ENCODE measurements at regions not wholly inside any gene's neighbourhood (a gene's known extent, or its start where the extent isn't known, plus 50 kb on each side); places are given as distances from the start of the nearest gene placed in this dataset.

DNA sequence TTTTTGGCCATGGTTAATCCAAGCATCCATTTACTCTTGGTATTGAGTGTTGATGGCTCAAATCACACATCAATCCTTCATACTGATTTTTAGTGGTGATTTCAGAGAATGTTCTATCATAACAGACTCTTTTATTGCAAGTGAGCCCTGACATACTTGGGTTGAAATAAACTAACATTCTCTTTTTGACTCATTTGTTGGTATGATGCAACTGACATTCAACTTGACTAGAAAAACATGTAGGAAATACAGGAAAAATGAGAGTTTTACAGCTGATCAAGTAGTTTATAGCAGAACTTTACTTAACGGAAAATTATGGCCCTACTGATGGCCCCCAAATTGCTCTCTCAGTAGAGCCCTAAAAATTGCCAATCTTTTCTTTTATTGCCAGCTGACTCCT lies 173.9 kb upstream of the CD96 start:
- H3K9me3 Mint-ChIP-seq = peaks cover 30% of the 10 kb centered on the region
- no peak overlapping the region for H3K27ac Mint-ChIP-seq
- no peak for DNase-seq
- peaks cover 7% of the 10 kb centered on the region for H3K36me3 Mint-ChIP-seq (ENCODE audit: low read depth)
- no peak overlapping the region for H3K9ac ChIP-seq (ENCODE audit: extremely low read depth, low read length, poor library complexity, severe bottlenecking)
- no peaks in the 10 kb centered on the region for H3K36me3 ChIP-seq (ENCODE audit: control insufficient read depth, insufficient read depth, low read length)
- WGBS, 2 experiments (ENCODE audit: insufficient coverage in 1 of 2, insufficient read length in 1 of 2) = 86 to 100% methylated on average over 1 of the region's 1 CpG
- H3K27ac ChIP-seq (ENCODE audit: low read depth, low read length) = no peak overlapping the region
- TF ChIP-seq, protein P1, sequence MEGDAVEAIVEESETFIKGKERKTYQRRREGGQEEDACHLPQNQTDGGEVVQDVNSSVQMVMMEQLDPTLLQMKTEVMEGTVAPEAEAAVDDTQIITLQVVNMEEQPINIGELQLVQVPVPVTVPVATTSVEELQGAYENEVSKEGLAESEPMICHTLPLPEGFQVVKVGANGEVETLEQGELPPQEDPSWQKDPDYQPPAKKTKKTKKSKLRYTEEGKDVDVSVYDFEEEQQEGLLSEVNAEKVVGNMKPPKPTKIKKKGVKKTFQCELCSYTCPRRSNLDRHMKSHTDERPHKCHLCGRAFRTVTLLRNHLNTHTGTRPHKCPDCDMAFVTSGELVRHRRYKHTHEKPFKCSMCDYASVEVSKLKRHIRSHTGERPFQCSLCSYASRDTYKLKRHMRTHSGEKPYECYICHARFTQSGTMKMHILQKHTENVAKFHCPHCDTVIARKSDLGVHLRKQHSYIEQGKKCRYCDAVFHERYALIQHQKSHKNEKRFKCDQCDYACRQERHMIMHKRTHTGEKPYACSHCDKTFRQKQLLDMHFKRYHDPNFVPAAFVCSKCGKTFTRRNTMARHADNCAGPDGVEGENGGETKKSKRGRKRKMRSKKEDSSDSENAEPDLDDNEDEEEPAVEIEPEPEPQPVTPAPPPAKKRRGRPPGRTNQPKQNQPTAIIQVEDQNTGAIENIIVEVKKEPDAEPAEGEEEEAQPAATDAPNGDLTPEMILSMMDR (conservative IDR thresholded peaks at IDR 0.05) = no peak
- H3K27me3 ChIP-seq (ENCODE audit: control insufficient read depth, insufficient read depth, low read length, poor library complexity, severe bottlenecking) = no peaks in the 10 kb centered on the region
- peaks cover 27% of the 10 kb centered on the region for H3K9me3 ChIP-seq (ENCODE audit: control insufficient read depth, low read length)
- H3K4me3 Mint-ChIP-seq = no peak overlapping the region
- H3K4me1 Mint-ChIP-seq = no peaks in the 10 kb centered on the region
- no peaks in the 10 kb centered on the region for H3K4me1 ChIP-seq (ENCODE audit: control insufficient read depth, insufficient read depth, low read length)
- H3K4me3 ChIP-seq (ENCODE audit: low read length) = no peak overlapping the region
- peaks cover 6% of the 10 kb centered on the region for H3K27me3 Mint-ChIP-seq (ENCODE audit: insufficient read depth)

DNA sequence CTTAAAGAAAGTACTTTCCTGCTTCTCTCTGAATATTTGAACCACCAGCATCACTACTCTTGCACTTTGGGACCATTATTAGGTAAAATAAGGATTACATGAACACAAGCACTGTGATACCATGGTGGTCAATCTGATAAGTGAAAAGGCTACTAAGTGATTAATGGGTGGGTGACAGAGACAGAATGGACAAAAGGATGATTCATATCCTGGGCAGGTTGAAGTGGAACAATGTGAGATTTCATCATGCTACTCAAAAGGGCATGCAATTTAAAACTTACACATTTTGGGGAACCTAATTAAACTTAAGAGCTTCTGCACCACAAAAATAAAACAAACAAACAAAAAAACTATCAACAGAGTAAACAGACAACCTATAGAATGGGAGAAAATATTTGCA lies 172.0 kb upstream of the CD96 start:
- H3K9me3 Mint-ChIP-seq = peaks cover 47% of the 10 kb centered on the region
- H3K27me3 Mint-ChIP-seq (ENCODE audit: insufficient read depth) = peaks cover 11% of the 10 kb centered on the region
- H3K36me3 Mint-ChIP-seq (ENCODE audit: low read depth) = peaks cover 15% of the 10 kb centered on the region
- TF ChIP-seq, protein P1 (conservative IDR thresholded peaks at IDR 0.05) = no peak
- no peak for DNase-seq
- no peak overlapping the region for H3K27ac Mint-ChIP-seq
- H3K4me1 ChIP-seq (ENCODE audit: control insufficient read depth, insufficient read depth, low read length) = no peaks in the 10 kb centered on the region
- H3K36me3 ChIP-seq (ENCODE audit: control insufficient read depth, insufficient read depth, low read length) = no peaks in the 10 kb centered on the region
- no peaks in the 10 kb centered on the region for H3K27me3 ChIP-seq (ENCODE audit: control insufficient read depth, insufficient read depth, low read length, poor library complexity, severe bottlenecking)
- H3K4me3 Mint-ChIP-seq = no peak overlapping the region
- no peak overlapping the region for H3K27ac ChIP-seq (ENCODE audit: low read depth, low read length)
- H3K9ac ChIP-seq (ENCODE audit: extremely low read depth, low read length, poor library complexity, severe bottlenecking) = no peak overlapping the region
- H3K4me1 Mint-ChIP-seq = peaks cover 4% of the 10 kb centered on the region
- peaks cover 42% of the 10 kb centered on the region for H3K9me3 ChIP-seq (ENCODE audit: control insufficient read depth, low read length)
- no peak overlapping the region for H3K4me3 ChIP-seq (ENCODE audit: low read length)

DNA sequence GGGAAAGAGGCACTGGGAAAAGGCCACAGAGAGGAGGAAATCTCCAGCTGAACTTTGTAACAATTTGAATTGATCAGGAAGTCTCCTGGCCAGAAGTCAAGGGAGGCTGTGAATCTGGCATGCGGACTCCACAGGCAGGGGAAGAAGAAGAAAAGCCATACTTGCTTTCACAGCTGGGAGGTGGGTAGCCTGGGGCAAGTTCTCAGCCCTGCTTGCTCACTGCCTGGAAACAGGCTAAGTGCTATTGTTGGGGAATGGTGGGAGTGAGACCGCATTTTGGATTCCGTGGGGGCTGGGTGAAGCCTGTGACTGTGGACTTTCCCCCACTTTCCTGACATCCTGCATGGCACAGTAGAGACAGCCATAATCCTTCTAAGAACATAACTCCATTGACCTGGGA lies 168.8 kb upstream of the CD96 start:
- no peak overlapping the region for H3K9ac ChIP-seq (ENCODE audit: extremely low read depth, low read length, poor library complexity, severe bottlenecking)
- H3K36me3 Mint-ChIP-seq (ENCODE audit: low read depth) = peaks cover 15% of the 10 kb centered on the region
- peaks cover 11% of the 10 kb centered on the region for H3K27me3 Mint-ChIP-seq (ENCODE audit: insufficient read depth)
- peaks cover 6% of the 10 kb centered on the region for H3K4me1 Mint-ChIP-seq
- H3K4me3 Mint-ChIP-seq = no peak overlapping the region
- H3K9me3 ChIP-seq (ENCODE audit: control insufficient read depth, low read length) = peaks cover 73% of the 10 kb centered on the region
- H3K36me3 ChIP-seq (ENCODE audit: control insufficient read depth, insufficient read depth, low read length) = no peaks in the 10 kb centered on the region
- H3K27me3 ChIP-seq (ENCODE audit: control insufficient read depth, insufficient read depth, low read length, poor library complexity, severe bottlenecking) = no peaks in the 10 kb centered on the region
- H3K9me3 Mint-ChIP-seq = peaks cover 70% of the 10 kb centered on the region
- TF ChIP-seq, protein P1 (conservative IDR thresholded peaks at IDR 0.05) = no peak
- no peak overlapping the region for H3K27ac ChIP-seq (ENCODE audit: low read depth, low read length)
- WGBS, 2 experiments (ENCODE audit: insufficient coverage in 1 of 2, insufficient read length in 1 of 2) = 96 to 100% methylated on average over 1 to 3 of the region's 3 CpGs
- H3K4me1 ChIP-seq (ENCODE audit: control insufficient read depth, insufficient read depth, low read length) = no peaks in the 10 kb centered on the region
- peak overlapping the region; percentile 44 for H3K4me3 ChIP-seq (ENCODE audit: low read length)
- H3K27ac Mint-ChIP-seq = no peak overlapping the region
- no peak for DNase-seq
